ENCODE measurements at regions not wholly inside any gene's neighbourhood (a gene's known extent, or its start where the extent isn't known, plus 50 kb on each side); places are given as distances from the start of the nearest gene placed in this dataset.

DNA sequence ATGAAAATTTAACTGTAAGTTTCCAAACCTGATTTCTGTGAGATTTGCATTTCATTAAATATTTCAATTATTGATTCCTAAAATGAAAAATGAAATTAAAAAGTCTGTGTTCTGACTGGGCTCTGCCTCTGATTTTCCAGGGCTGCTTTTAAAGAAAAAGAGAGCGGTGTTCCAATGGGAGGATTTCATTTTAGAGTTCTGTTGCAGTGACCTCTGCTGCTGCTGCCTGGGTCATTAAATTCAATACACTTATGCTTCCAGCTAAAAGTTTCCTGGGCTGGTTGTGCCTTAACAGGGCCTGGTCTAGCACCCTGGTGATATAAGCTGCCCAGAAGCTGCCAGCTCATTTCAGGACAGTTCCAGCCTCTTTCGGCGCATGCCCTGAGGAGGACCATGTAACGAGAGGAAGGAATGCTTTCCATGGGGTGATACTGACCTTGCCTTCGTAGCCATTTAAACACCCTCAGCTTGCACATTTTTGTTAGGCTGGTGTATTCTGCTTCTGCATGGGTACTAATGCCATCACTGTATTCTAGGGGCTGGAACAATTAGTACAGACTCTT lies 93.3 kb downstream of the TMEM174 start:
- DNase-seq (ENCODE audit: low read depth): no peak

DNA sequence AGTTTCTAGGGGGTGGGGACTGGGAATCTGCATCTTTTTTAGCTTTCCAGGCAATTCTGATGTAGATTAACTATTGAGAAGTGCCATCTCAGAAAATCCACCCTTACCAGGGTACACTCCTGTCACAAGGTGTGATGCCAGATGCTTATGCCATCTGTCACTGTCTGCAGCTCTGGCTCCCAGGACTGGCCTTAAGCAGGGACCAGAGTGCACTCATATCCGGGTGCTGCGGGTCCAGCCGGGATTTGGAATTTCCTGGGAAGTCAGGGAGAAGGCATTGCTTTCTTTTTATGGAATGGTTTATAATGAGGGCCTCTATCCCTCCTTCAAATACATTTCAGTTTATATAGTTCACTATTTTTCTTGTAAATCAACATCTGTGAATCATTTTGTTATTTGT lies 92.6 kb downstream of the TMEM174 start:
- no peak for DNase-seq (ENCODE audit: low read depth)

DNA sequence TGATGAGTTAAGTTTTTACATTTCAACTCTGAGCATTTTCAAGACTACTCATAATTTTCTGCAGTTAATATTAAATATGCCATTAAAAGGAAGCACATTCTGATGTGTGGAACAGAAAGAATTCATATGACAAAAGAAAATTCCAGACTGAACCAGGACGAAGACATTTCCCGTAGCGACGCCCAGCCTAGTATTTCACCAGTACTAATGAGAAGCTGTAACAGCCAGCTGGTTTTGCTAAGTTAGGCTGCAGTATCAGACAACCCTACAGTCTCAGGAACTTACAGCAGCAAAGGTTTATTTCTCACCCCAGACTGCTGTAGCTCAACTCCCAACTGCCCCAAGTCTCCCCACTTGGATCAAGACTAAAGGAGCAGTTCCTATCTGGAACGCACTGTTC lies 91.6 kb downstream of the TMEM174 start:
- no peak for DNase-seq (ENCODE audit: low read depth)

DNA sequence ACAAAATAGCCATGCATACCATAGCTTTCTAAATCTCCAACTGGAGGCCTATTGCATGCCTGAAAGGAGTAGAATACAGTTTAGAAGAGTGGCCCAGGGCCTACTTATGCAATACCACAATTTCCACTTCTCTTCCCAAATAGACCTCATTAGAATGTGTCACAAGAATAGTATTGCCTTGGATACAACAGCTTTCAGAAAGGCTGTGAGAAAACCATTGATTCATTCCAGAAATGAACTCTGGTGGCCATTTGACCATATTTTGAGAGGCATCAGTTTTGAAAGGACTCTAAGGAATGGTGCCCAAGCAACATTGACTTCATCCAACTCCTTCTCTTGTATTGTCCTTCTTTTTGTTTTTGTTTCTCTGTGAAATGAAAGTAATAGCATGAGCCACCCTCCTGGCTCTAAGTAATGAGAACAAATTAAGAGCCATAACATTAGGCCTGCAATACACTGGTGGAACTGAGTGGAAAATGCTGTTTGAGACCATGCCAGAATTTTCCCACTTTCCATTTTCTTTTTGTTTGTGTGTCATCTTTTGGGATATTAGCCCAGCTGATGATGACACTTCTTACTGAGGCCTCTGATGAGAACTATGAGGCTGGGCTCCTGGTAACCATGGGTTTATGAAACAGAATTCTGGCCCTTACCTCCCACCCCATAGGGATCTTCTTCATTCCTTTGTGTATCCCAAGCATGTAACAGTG lies 90.2 kb downstream of the TMEM174 start:
- DNase-seq (ENCODE audit: low read depth): peak; percentile 66

DNA sequence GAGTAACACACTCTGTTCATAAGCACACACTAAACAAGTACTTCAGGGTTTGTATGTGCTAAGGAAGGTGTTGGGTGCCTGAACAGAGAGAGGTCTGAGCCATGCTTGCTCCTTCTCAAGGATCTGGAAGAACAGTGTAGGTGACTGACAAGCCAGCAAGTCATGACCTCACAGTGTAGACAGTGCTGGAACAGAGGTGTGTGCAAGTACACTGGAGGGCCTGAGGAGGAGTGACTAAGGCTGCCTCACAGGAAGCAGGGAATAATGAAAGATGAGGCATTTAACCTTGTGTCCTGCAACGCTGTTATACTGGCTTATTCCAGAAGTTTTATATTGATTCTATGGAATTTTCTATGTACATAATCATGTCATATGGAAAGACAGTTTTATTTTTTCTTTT lies 83.9 kb downstream of the TMEM174 start:
- no peak for DNase-seq (ENCODE audit: low read depth)

DNA sequence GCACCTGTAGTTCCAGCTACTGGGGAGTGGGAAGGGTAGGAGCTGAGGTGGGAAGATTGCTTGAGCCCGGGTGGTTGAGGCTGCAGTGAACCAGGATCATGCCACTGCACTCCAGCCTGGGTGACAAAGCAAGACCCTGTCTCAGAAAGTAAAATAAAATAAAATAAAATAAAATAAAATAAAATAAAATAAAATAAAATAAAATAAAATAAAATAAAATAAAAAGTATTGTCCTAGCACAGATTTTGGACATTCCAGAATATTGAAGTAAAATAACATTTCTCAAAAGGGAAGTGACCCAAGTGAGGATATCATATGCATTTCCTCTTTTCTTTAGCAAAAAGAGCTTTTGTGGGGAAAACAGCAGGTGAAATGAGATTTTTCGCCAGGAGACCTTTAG lies 83.5 kb downstream of the TMEM174 start:
- no peak for DNase-seq (ENCODE audit: low read depth)

DNA sequence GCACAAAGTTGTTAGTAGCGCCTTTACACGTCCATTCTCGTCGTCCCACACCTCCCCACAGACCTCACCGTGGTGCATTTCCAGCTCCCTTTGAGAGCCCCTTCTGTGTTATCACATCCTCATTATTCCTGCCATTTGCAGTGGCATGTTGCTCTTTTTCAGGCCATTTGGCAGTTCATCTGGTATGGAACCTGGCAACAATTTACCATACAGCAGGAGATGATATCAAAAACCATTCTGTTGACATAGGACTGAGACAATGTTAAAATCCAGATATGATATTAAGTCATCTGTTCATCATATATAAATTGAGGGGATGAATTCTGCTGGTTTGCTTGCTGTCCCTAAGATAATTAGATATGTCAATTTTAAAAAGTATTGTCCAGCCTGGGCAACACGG lies 83.0 kb downstream of the TMEM174 start:
- DNase-seq (ENCODE audit: low read depth): no peak

DNA sequence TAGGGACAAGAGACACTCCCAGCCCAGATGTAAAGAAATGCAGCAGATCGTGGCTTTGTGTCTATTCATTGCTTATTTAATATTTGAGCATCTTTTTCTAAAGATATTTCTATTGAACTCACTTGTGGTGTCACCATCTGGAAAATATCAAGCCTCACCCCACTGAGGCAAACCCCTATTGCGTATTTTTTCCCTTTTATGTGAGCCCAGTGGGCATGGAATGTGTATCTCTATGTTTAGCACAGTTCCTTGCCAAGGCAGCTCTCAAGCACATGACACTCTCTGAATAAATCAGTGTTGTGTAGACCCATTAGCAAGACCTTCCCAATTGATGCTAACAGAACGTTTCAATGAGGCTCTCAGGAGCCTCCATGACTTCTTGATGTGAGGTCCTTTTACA lies 81.6 kb downstream of the TMEM174 start:
- DNase-seq (ENCODE audit: low read depth): no peak

DNA sequence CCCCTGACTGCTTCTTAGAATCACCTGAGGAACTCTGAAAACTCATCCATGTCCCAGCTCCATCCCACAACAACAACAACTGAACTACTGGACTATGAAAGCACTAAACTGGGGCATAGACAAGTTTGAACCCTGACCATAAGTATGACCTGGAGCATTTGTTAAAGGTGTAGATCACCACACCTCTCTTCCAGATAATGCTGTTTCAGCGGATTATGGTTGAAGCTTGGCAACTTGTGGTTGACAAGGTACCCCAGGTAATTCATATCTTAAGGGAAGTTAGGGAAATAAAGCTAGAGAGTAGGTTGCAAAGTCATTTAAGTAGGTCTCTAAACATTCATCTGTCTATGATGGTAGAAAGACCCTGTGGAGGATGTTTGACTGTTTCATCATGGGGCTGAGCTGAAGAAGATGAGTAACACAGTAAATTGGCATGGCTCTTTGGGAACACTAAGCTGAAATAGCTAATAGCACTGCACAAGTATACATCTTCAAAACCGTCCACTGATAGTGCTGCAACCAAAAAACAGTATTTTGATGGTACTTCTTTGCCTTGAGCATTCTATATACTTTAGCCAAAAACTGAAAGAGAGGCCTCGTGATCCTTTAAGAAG lies 80.2 kb downstream of the TMEM174 start:
- DNase-seq (ENCODE audit: low read depth): no peak

DNA sequence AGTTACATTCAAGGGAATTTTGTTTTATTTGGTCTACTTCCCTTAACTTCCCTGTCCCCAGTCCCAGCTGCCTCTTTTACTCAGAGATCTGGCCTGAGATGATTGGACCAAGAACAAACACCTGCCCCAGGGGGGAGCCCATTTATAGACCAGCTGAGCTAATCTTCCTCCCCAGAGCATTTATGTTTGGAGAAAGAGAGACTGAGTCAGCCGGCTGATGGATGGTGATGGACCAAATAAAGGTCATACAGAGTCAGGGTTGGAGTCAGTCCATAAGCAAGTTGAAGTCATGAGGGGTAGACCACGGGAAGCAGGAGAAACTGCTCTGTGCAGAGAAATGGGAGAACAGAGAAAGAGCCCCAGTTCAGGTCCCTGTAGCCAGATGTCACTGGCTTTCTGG lies 77.7 kb downstream of the TMEM174 start:
- no peak for DNase-seq (ENCODE audit: low read depth)

DNA sequence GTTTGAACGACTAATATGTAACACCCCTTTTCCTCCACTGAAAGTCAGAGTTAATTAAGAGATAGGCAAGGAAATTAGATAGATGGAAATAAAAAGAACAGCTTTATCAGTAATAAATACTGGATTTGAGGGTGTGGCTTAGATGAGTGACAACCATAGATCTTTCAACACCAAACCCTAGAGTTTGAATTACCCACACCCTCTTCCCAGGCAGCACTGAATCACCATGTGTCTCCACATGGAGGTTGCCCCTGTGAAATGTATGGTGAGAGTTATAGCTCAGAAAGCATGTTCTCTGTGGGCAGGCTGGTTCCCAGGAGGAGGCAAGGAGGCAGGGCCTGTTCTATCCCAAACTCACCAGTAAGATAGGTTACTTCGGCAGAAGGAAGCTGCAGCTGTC lies 69.7 kb downstream of the TMEM174 start:
- no peak for DNase-seq (ENCODE audit: low read depth)

DNA sequence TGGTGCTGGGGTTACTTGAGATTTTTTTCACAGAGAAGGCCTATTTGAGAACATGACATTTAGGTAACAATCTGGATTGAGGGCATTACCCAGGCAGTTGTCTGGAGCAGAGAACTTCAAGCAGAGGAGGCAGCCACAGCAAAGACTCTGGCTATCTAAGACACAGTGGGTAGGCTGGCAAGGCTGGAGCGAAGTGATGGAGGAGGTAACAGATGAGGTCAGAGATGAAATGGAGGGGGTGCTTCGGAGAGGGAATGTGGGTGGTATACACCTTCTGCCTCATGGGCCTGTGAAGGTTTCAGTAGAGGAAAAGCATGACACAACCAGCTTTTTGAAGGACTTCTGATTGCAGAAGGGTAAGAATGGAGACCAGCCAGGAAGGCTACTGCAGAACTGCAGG lies 65.9 kb downstream of the TMEM174 start:
- DNase-seq (ENCODE audit: low read depth): no peak

DNA sequence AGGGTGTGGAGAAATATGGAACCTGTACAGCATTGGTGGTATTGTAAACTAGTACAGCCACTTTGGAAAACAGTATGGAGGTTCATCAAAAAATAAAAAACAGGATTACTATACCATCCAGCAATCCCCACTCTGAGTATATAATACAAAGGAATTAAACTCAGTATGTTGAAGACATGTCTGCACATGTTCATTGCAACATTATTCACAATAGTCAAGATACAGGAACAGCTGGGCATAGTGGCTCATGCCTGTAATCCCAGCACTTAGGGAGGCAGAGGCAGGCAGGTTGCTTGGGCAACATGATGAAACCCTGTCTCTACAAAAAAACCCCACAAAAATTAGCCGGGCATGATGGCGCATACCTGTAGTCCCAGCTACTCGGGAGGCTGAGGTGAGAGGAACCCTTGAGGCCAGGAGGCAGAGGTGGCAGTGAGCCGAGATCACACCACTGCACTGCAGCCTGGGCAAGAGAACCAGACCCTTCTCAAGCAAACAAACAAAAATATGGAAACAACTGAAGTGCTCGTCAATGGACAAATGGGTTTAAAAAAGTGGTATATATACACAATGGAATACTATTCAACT lies 63.6 kb downstream of the TMEM174 start:
- no peak for DNase-seq (ENCODE audit: low read depth)

DNA sequence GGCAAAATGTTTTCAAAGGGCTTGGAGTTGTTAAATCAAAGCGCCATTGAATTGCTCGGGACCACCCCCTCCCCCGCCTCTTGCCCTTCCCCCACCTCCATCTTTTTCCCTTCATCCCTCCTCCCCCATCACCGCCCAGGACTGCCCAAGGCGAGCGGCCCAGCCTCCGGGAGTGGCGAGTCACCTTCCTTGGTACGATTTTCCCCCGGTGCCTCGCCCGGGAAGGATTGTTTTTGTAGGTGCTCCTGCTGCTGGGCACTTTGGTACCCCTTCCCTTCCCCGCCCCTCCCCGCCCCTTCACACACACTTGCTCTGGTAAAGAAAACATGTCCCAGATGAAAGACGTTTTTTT lies 61.2 kb downstream of the TMEM174 start:
- DNase-seq (ENCODE audit: low read depth): no peak

DNA sequence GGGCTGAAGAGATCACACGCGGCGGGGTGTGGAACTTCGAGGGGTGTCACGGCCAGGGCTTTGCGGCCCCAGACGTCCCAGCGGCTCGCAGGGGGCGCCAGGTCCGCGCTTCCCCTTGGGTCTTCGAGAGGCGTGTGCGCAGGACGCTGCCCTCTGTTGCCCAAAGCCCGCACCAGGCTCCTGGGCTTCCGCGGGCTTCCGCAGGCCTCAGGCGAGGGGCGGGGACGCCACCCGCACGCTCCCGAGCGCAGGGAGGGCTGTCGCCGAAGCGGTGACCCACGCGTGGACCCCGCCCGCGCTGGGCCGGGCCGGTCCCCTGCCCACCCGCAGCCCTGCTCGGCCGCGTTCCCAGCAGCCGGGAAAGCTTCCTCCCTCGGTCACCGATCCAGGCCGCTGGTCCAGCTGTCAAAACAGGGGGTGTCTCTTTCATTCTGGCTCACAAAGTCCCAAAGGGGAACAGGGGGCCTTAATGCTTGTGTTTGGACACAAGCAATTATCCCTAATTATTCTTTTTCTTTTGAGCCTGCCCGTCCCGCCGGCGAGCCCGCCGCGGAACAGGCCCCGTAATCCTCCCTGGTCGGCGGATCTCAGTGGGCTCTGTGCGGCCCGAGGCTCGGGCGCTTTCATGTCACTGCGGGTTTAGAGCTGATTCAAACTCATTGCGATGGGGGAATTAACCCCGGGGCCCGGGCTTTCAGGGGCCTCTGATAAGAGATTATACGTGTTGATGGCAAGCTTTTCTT lies 60.6 kb downstream of the TMEM174 start:
- no peak for DNase-seq (ENCODE audit: low read depth)

DNA sequence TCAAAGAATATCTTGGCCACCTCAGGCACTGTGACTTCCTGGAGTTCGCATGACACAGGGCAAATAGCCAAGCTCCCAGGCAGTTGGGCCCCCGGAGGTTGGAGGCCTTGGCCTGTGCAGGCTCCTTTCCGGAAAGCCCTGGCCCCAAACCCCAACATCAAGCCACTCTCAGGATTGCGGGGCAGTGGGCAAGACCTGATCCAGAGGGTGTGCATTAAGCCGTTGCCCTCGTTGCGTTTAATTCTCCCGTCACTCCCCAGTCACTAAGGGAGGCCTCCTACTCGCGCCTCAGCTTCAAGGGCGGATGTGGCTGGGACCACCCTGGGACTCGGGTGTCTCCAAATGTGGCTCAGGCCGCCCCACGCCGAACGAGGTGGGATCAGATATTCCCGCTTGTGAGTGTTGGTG lies 60.1 kb downstream of the TMEM174 start:
- DNase-seq (ENCODE audit: low read depth): no peak

DNA sequence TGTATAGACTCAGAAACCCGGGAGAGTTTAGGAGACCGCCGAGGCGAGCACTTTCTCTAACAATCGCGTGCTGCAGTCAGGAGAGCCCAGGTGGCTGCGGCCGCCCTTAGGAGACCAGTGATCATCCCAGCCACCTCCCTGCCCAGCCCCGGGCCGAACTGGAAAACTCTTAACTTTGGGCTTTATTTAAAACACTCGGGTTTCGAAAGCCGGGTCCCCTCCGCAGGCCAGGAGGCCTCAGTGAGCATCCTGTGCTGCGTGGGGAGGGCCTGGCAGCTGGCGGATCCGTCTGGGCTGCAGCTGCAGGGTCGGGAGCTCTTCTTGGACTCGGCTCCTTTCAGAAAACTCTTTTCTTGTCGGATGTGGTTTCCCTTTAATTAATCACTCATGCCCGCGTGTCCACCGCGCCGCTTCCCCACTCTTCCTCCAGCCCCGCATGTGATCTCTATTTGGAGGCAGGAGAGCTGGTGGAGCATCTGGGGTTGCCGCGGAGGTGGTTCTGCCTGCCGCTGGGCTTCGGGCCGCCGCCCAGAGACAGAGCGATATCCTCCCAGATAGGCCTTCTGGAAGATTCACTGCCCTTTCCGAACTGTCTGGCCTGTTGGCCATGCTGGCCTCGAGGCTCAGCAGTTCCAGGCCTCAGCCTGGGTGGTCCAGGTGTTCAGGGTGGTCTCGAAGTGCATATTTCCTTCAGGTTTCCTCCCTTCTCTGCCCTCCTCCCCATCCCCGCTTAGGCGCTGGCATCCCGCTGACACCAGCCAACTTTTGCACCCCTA lies 59.5 kb downstream of the TMEM174 start:
- no peak for DNase-seq (ENCODE audit: low read depth)

DNA sequence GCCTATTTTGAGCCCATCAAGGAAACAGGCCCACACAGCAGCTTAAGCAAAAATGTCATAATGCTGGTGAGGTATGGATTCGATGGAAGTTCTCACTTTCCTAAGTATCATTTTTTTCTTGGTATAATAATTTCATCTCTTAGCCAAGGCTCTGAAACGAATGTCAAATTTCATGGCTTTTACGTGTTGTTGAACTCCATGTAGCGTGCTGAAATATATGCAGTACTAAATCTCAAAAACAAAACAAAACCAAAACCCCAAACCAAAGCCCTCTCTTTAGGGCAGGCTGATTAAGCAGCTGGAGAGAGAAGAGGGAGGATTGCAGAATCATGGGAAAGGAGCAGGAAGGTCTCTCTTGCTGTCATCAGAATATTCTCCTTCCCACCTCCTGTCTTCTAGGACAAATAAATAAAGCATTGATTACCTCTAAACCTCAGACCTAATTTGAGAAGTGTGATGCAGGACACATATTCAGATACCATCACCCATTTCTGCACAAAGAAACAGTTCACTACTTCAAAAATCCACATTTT lies 58.3 kb downstream of the TMEM174 start:
- DNase-seq (ENCODE audit: low read depth): no peak

DNA sequence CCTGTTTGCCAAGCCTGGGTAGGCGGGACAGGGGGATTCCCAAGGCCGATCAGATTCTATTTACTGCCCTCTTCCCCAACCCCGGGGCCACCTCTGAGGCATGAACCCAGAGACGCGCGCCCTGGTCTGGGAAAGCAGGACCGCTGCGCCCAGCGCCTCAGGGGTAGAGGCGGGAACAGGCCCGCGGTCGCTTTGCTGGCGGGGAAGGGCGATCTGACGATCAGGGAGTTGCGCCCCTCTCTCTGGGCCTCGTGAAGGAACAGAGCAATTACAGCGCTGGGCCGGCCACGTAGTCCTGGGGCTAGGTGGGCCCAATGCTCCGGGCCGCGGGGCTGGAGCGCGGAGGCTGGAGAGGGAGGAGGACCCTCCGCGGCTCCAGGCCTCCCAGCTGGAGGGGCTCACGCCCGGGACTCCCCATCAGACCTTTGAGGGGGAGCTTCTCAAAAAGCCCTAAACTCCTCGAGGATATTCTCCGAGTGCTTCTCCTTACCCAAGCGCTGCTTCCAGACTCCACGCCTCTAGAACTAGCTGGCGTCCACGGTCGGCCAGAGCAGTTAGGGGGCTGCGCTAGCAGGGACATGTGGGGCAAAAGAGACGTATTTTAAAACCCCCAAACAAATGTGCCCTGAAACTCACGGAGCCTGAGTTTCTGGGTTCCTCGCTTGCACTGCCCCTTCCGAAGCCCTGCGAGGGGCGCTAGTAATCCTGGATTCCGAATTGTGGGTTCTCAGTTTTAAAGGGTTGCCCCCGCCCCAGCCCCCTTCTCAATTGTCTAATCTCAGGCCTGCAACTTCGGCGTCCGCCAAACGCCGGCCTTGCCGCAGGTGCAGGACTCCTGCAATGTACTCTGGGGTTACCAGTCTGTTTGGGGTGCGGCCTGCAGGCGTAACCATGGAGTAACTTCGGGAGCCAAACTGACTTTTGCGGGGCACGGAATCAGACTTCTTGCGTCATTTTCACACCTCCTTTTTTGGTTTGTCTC lies 57.6 kb downstream of the TMEM174 start:
- no peak for DNase-seq (ENCODE audit: low read depth)

DNA sequence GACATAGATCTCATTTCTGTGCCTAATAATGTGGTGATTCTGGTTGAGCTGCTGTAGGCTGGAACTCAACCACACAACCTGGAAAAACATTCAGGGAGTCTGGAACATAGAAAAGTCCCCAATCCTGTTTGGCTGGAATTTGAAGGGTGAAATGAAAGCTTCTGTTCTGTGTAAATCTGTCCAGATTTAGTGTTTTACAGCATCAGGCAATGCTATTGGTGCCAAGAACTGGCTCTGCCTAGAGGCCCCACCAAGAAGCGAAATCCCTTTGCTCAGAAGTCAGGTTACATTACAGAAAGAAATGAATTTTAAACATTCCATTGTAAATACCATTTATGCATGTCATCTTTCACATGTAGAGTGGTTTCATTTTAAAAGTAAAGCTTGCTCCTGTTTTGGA lies 56.3 kb downstream of the TMEM174 start:
- DNase-seq (ENCODE audit: low read depth): no peak

DNA sequence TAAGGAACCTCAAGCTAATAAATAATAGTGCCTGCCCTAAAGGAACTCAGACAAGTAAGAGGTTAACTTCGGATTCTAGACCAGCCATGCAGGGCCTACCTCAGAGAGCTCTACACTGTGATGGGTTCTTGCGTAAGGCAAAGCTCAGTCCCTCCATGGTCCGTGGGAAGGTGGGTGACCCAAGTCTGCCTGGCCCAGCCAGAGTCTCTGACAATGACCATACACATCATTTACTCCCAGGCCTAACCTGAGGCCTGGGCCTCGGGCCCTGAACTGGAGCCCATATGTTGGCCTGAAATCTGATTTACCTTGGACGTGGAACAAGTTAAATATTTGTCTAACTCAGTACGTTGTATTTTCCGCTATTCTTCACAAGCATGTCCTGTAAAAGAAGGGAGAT lies 55.1 kb downstream of the TMEM174 start:
- DNase-seq (ENCODE audit: low read depth): no peak
